H1 (cell line): ENCODE measurements at regions not wholly inside any gene's neighbourhood (a gene's known extent, or its start where the extent isn't known, plus 50 kb on each side); places are given as distances from the start of the nearest gene placed in this dataset.

Source experiments
- CTCF ChIP-seq, 3 experiments: IDR thresholded peaks; 1 replicate in 2 of 3; 2 replicates in 1 of 3; pipeline versions ENCODE4 v1.5.1 to v1.6.1; 2011; ENCODE audit warnings: low read length in 3 of 3, mild to moderate bottlenecking in 3 of 3, inconsistent platforms in 2 of 3, low read depth in 1 of 3, moderate library complexity in 1 of 3; ENCODE audit not compliant: insufficient read depth in 1 of 3; ENCODE audit errors: control extremely low read depth in 1 of 3
- FOSL1 ChIP-seq: IDR thresholded peaks from 2 replicates; pipeline ENCODE4 v1.6.1; 2011; ENCODE audit warnings: mild to moderate bottlenecking, low read depth, low read length, moderate library complexity; ENCODE audit not compliant: insufficient read depth
- MAFK ChIP-seq: IDR thresholded peaks from 2 replicates; pipeline ENCODE4 v1.6.1; 2012; ENCODE audit warnings: low read depth, mild to moderate bottlenecking, improper control_type of control experiment, low read length
- RFX5 ChIP-seq: IDR thresholded peaks from 2 replicates; pipeline ENCODE4 v1.6.1; 2011; ENCODE audit warnings: low read depth, low read length, improper control_type of control experiment, borderline replicate concordance
- TAF1 ChIP-seq: IDR thresholded peaks from 2 replicates; pipeline ENCODE4 v1.6.1; 2011; ENCODE audit warnings: mild to moderate bottlenecking, low read depth, low read length
- TEAD4 ChIP-seq: IDR thresholded peaks from 2 replicates; pipeline ENCODE4 v1.6.1; 2012; ENCODE audit warnings: low read depth, low read length, inconsistent platforms, mixed read lengths
- YY1 ChIP-seq: IDR thresholded peaks from 2 replicates; pipeline ENCODE4 v1.6.1; 2011; ENCODE audit warnings: low read depth, mild to moderate bottlenecking, low read length
- ZNF274 ChIP-seq: IDR thresholded peaks from 2 replicates; pipeline ENCODE4 v1.7.0; 2012; ENCODE audit warnings: low read length, borderline replicate concordance; ENCODE audit errors: extremely low read depth
- TF ChIP-seq, protein P1 (sequence below): IDR thresholded peaks from 2 replicates; pipeline ENCODE4 v1.6.1; 2012; ENCODE audit warnings: inconsistent platforms

- TF ChIP-seq, protein P1, sequence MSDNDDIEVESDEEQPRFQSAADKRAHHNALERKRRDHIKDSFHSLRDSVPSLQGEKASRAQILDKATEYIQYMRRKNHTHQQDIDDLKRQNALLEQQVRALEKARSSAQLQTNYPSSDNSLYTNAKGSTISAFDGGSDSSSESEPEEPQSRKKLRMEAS, result no peak
- TF ChIP-seq FOSL1 (no peak), RFX5 (no peak), CTCF (IDR thresholded peaks at IDR 0.05; ENCODE audit: control extremely low read depth in 1 of 3, insufficient read depth in 1 of 3, low read depth in 1 of 3, low read length in 3 of 3) (no peak), ZNF274 (no peak), YY1 (no peak), TEAD4 (no peak), TAF1 (no peak), MAFK (no peak)
Measured at GRCh38 chr17:28252436-28252835, 66.6 kb upstream of the TMEM97 start.
